SK-N-SH (cell line): ENCODE measurements at regions not wholly inside any gene's neighbourhood (a gene's known extent, or its start where the extent isn't known, plus 50 kb on each side); places are given as distances from the start of the nearest gene placed in this dataset.

Source experiments
- CTCF ChIA-PET: fragments of 300-600, 350-600 bp; formaldehyde crosslinking; extraction: SDS; loops from one replicate; lab custom pipeline; 2021; lab: Yijun Ruan, JAX
- POLR2A ChIA-PET: fragments of 350-600 bp; sonication (Branson Sonifier 250); formaldehyde crosslinking; extraction: SDS; loops from one replicate; lab custom pipeline; 2020; ENCODE audit warnings: antibody characterized with exemption, inconsistent platforms; lab: Yijun Ruan, JAX
- DNase-seq: peaks from one replicate; pipeline ENCODE4 v3.0.0; 2012
- H2AFZ ChIP-seq: fragments of 200-600 bp; sonication (generic); 2 replicates; pipeline ENCODE4 v1.8.1; 2016; ENCODE audit warnings: antibody characterized with exemption, mild to moderate bottlenecking, low read depth
- H3F3A ChIP-seq: fragments of 200-600 bp; sonication (generic); replicated peaks from 2 replicates; pipeline ENCODE3; 2016; ENCODE audit warnings: antibody characterized with exemption, mild to moderate bottlenecking; ENCODE audit not compliant: insufficient read depth
- H3K27ac ChIP-seq, 2 experiments: fragments of 200-500 bp in 1 of 2; fragments of 200-600 bp in 1 of 2; sonication (Bioruptor generic) in 1 of 2; sonication (generic), shearing (Covaris generic) in 1 of 2; 2 replicates each; pipeline versions ENCODE4 v1.5.1 to v1.6.1; 2014 to 2016; ENCODE audit warnings: low read depth in 2 of 2, inconsistent platforms in 1 of 2, low read length in 1 of 2, mild to moderate bottlenecking in 1 of 2, mixed read lengths in 1 of 2
- H3K27me3 ChIP-seq: fragments of 200-600 bp; sonication (generic), shearing (Covaris generic); 2 replicates; pipeline ENCODE4 v1.6.1; 2016; ENCODE audit warnings: mixed run types; ENCODE audit not compliant: insufficient read depth
- H3K36me3 ChIP-seq, 2 experiments: fragments of 200-500 bp in 1 of 2; fragments of 200-600 bp in 1 of 2; sonication (Bioruptor generic) in 1 of 2; sonication (generic) in 1 of 2; replicated peaks in 1 of 2; 2 replicates each; pipeline versions ENCODE3 to v1.5.1; 2014 to 2016; ENCODE audit warnings: low read length in 1 of 2, mild to moderate bottlenecking in 1 of 2; ENCODE audit not compliant: insufficient read depth in 2 of 2, control insufficient read depth in 1 of 2
- H3K4me1 ChIP-seq, 2 experiments: fragments of 200-500 bp in 1 of 2; fragments of 200-600 bp in 1 of 2; sonication (Bioruptor generic) in 1 of 2; sonication (generic), shearing (Covaris generic) in 1 of 2; 2 replicates each; pipeline versions ENCODE4 v1.5.1 to v1.6.1; 2014 to 2016; ENCODE audit warnings: low read depth in 1 of 2, low read length in 1 of 2, mixed run types in 1 of 2; ENCODE audit not compliant: insufficient read depth in 2 of 2, control insufficient read depth in 1 of 2
- H3K4me2 ChIP-seq: fragments of 200-600 bp; sonication (generic), shearing (Covaris generic); 2 replicates; pipeline ENCODE4 v1.6.1; 2017; ENCODE audit warnings: mixed run types
- H3K4me3 ChIP-seq, 2 experiments: fragments of 200-500 bp in 1 of 2; fragments of 200-600 bp in 1 of 2; sonication (Bioruptor generic) in 1 of 2; sonication (generic), shearing (Covaris generic) in 1 of 2; 2 replicates each; pipeline versions ENCODE4 v1.5.1 to v1.8.1; 2014 to 2016; ENCODE audit warnings: low read depth in 2 of 2, inconsistent platforms in 1 of 2, low read length in 1 of 2, mild to moderate bottlenecking in 1 of 2, mixed read lengths in 1 of 2, moderate library complexity in 1 of 2
- H3K79me2 ChIP-seq: fragments of 200-600 bp; sonication (generic); 2 replicates; pipeline ENCODE4 v1.8.1; 2017; ENCODE audit warnings: mild to moderate bottlenecking; ENCODE audit not compliant: insufficient read depth
- H3K9ac ChIP-seq: fragments of 200-600 bp; sonication (generic); 2 replicates; pipeline ENCODE4 v1.6.1; 2017; ENCODE audit warnings: mixed run types
- H3K9me2 ChIP-seq: fragments of 200-600 bp; sonication (generic); 2 replicates; pipeline ENCODE4 v1.6.1; 2017; ENCODE audit warnings: mixed run types
- H3K9me3 ChIP-seq: fragments of 200-600 bp; sonication (generic); 2 replicates; pipeline ENCODE4 v1.6.1; 2017; ENCODE audit warnings: mixed run types, mild to moderate bottlenecking, moderate library complexity
- H4K20me1 ChIP-seq: fragments of 200-600 bp; sonication (generic); 2 replicates; pipeline ENCODE4 v1.6.1; 2017; ENCODE audit warnings: mild to moderate bottlenecking, mixed run types; ENCODE audit not compliant: insufficient read depth
- CHD2 ChIP-seq: fragments of 150-350 bp; IDR thresholded peaks from 2 replicates; pipeline ENCODE4 v1.6.1; 2018; ENCODE audit warnings: low read length; ENCODE audit not compliant: partially characterized antibody
- EZH2phosphoT487 ChIP-seq: fragments of 200-600 bp; sonication (generic); IDR thresholded peaks from 2 replicates; pipeline ENCODE4 v1.6.1; 2017; ENCODE audit warnings: low read depth, mixed run types, mild to moderate bottlenecking, antibody characterized with exemption, moderate library complexity, borderline replicate concordance
- FOSL2 ChIP-seq: IDR thresholded peaks from 2 replicates; pipeline ENCODE4 v1.4.0; 2012; ENCODE audit warnings: low read depth, mild to moderate bottlenecking, moderate library complexity, borderline replicate concordance
- IRF3 ChIP-seq: fragments of 150-350 bp; IDR thresholded peaks from 2 replicates; pipeline ENCODE4 v1.6.1; 2016; ENCODE audit warnings: mild to moderate bottlenecking, low read depth, low read length
- JUND ChIP-seq: IDR thresholded peaks from 2 replicates; pipeline ENCODE4 v1.4.0; 2012
- MAX ChIP-seq: IDR thresholded peaks from 2 replicates; pipeline ENCODE4 v1.4.0; 2012; ENCODE audit warnings: low read depth
- MEF2A ChIP-seq: IDR thresholded peaks from 2 replicates; pipeline ENCODE4 v1.4.0; 2012; ENCODE audit warnings: low read depth, borderline replicate concordance
- MXI1 ChIP-seq: IDR thresholded peaks from 2 replicates; pipeline ENCODE4 v1.6.1; 2012; ENCODE audit warnings: mild to moderate bottlenecking, low read depth, low read length, improper control_type of control experiment
- NRF1 ChIP-seq: IDR thresholded peaks from 2 replicates; pipeline ENCODE4 v1.6.1; 2012; ENCODE audit warnings: low read depth, mild to moderate bottlenecking, low read length
- PBX3 ChIP-seq: IDR thresholded peaks from 2 replicates; pipeline ENCODE4; 2012
- POLR2AphosphoS5 ChIP-seq: IDR thresholded peaks from 2 replicates; pipeline ENCODE4 v1.6.1; 2012; ENCODE audit warnings: low read depth, low read length
- RAD21 ChIP-seq: IDR thresholded peaks from 2 replicates; pipeline ENCODE4 v1.6.1; 2012; ENCODE audit warnings: mild to moderate bottlenecking, low read length
- TCF12 ChIP-seq: IDR thresholded peaks from 2 replicates; pipeline ENCODE4 v1.4.0; 2012
- YY1 ChIP-seq: IDR thresholded peaks from 2 replicates; pipeline ENCODE4 v1.4.0; 2012; ENCODE audit warnings: low read depth, mild to moderate bottlenecking
- WGBS: methylation state at CpG from one replicate; pipeline ENCODE4 v1.1.6; 2017; ENCODE audit warnings: low lambda C conversion rate; 5-methylcytosine and 5-hydroxymethylcytosine counted together

- TF ChIP-seq POLR2AphosphoS5 (peak; percentile 36; the same call in 1 of the 2 replicates), TCF12 (peak; percentile 93), IRF3 (no peak), YY1 (peak; percentile 49; the same call in 1 of the 2 replicates), MXI1 (no peak), RAD21 (no peak), MEF2A (peak; percentile 67; the same call in 1 of the 2 replicates), CHD2 (no peak), JUND (peak; percentile 77), FOSL2 (peak; percentile 8; the same call in 1 of the 2 replicates), MAX (peak; percentile 18; the same call in 1 of the 2 replicates)
Observed at GRCh38 chr1:168468042-168468809, 75.6 kb downstream of the XCL2 start (continued).

GRCh38 chr1:168467452-168467851, 76.3 kb downstream of the XCL2 start:
- Histone ChIP-seq H3K4me2 (peak overlapping the region; percentile 12; the same call in 1 of the 2 replicates), H3F3A (peaks cover 46% of the 10 kb centered on the region), H3K9ac (no peak overlapping the region), H4K20me1 (no peaks in the 10 kb centered on the region), H3K9me2 (no peaks in the 10 kb centered on the region), H3K4me1 (peaks cover 43% of the 10 kb centered on the region in 2 experiments), H3K36me3 (no peaks in the 10 kb centered on the region), H3K9me3 (no peaks in the 10 kb centered on the region), H3K79me2 (no peaks in the 10 kb centered on the region), H3K27ac (peak overlapping the region; percentile 95 to 99), H3K27me3 (no peaks in the 10 kb centered on the region), H3K4me3 (no peak overlapping the region), H2AFZ (no peak overlapping the region)
- CTCF ChIA-PET: interaction anchor here (0.8 to 2.9 kb wide), 2 partner anchors 28 to 125 kb away, joined by 3 to 10 read pairs; no protein-coding TSS in a partner anchor
- 83% methylated on average over 3 of the region's 3 CpGs for WGBS
- TF ChIP-seq PBX3: no peak
- no peak for TF ChIP-seq NRF1
- no peak for TF ChIP-seq EZH2phosphoT487
- no peak for TF ChIP-seq IRF3
- TF ChIP-seq RAD21: no peak
- TF ChIP-seq POLR2AphosphoS5: no peak
- no peak for DNase-seq
- POLR2A ChIA-PET: no interaction called here
